ENCODE measurements at regions not wholly inside any gene's neighbourhood (a gene's known extent, or its start where the extent isn't known, plus 50 kb on each side); places are given as distances from the start of the nearest gene placed in this dataset.

GRCh38 chr21:38963006-38963405 lies 157.3 kb downstream of the ETS2 start:
- H3K4me1 ChIP-seq (ENCODE audit: control insufficient read depth, extremely low read depth, insufficient read depth, low read length), result no peaks in the 10 kb centered on the region
- no peaks in the 10 kb centered on the region for H3K27me3 ChIP-seq (ENCODE audit: control insufficient read depth in 2 of 2, insufficient read depth in 2 of 2, low read length in 2 of 2)
- H3K27ac ChIP-seq (ENCODE audit: insufficient read depth, low read depth, low read length), result no peak overlapping the region
- H4K20me1 ChIP-seq (replicated peaks; ENCODE audit: control insufficient read depth, extremely low read depth, insufficient read depth, low read length), result no peaks in the 10 kb centered on the region
- CTCF ChIA-PET, result interaction anchor here (1.9 kb wide), 1 partner anchor 37 kb away, joined by 4 read pairs; no protein-coding TSS in a partner anchor
- no peak overlapping the region for H2AFZ ChIP-seq (ENCODE audit: low read depth, low read length)
- POLR2A ChIA-PET, result no interaction called here
- DNase-seq (ENCODE audit: low read depth, low spot score) (no peak), FAIRE-seq (no peak)
- H3K36me3 ChIP-seq (ENCODE audit: control insufficient read depth in 2 of 2, extremely low read depth in 1 of 2, insufficient read depth in 2 of 2, low read length in 2 of 2), result no peaks in the 10 kb centered on the region
- dilution Hi-C loops (cut with MboI; ENCODE audit: extremely low pct_ligation_motif_present, low sequenced_read_pairs) (no loop called here), intact Hi-C loops (cut with micrococcal nuclease) (no loop called here)
- no peak overlapping the region for H3K9ac ChIP-seq (replicated peaks; ENCODE audit: extremely low read depth, insufficient read depth, low read length)
- no TSS peak for BruUV-seq (replicated peaks)
- no peak overlapping the region for H3K4me2 ChIP-seq (ENCODE audit: insufficient read depth, low read length)
- no peaks in the 10 kb centered on the region for H3K9me1 ChIP-seq (replicated peaks; ENCODE audit: control insufficient read depth, extremely low read depth, insufficient read depth, low read length)
- H3K9me3 ChIP-seq (replicated peaks; ENCODE audit: control insufficient read depth, insufficient read depth, low read length), result no peaks in the 10 kb centered on the region
- no peaks in the 10 kb centered on the region for H3K79me2 ChIP-seq (ENCODE audit: control insufficient read depth, insufficient read depth, low read length)
- TF ChIP-seq FOS (IDR thresholded peaks at IDR 0.05; ENCODE audit: borderline replicate concordance, insufficient read depth, low read length) (no peak), POLR2A (IDR thresholded peaks at IDR 0.05; ENCODE audit: low read depth, low read length) (no peak), MYC (IDR thresholded peaks at IDR 0.05; ENCODE audit: low read depth, low read length) (no peak), CTCF (IDR thresholded peaks at IDR 0.05; ENCODE audit: extremely low read depth in 1 of 2, insufficient read depth in 1 of 2, low read depth in 1 of 2, low read length in 2 of 2) (no peak), JUN (IDR thresholded peaks at IDR 0.05; ENCODE audit: borderline replicate concordance, insufficient read depth, insufficient read length, low read depth) (no peak), POLR2AphosphoS5 (IDR thresholded peaks at IDR 0.05; ENCODE audit: insufficient read depth, low read depth, low read length) (no peak), EZH2 (IDR thresholded peaks at IDR 0.05; ENCODE audit: borderline replicate concordance, low read depth, low read length, severe bottlenecking) (no peak)
- no peak overlapping the region for H3K4me3 ChIP-seq (replicated peaks in 1 of 3; ENCODE audit: insufficient read depth in 1 of 3, low read depth in 1 of 3, low read length in 3 of 3)

GRCh38 chr21:38960251-38960650 lies 154.5 kb downstream of the ETS2 start:
- no TSS peak for BruUV-seq (replicated peaks)
- ChIA-PET POLR2A (no interaction called here), CTCF (no interaction called here)
- TF ChIP-seq CTCF (IDR thresholded peaks at IDR 0.05; ENCODE audit: extremely low read depth in 1 of 2, insufficient read depth in 1 of 2, low read depth in 1 of 2, low read length in 2 of 2) (no peak), EZH2 (IDR thresholded peaks at IDR 0.05; ENCODE audit: borderline replicate concordance, low read depth, low read length, severe bottlenecking) (no peak), JUN (IDR thresholded peaks at IDR 0.05; ENCODE audit: borderline replicate concordance, insufficient read depth, insufficient read length, low read depth) (no peak)
- Histone ChIP-seq H3K36me3 (ENCODE audit: control insufficient read depth in 2 of 2, extremely low read depth in 1 of 2, insufficient read depth in 2 of 2, low read length in 2 of 2) (no peaks in the 10 kb centered on the region), H3K4me2 (ENCODE audit: insufficient read depth, low read length) (no peak overlapping the region), H3K27me3 (ENCODE audit: control insufficient read depth in 2 of 2, insufficient read depth in 2 of 2, low read length in 2 of 2) (peaks cover 0 to 3% of the 10 kb centered on the region in 2 experiments), H3K9me3 (replicated peaks; ENCODE audit: control insufficient read depth, insufficient read depth, low read length) (no peaks in the 10 kb centered on the region), H2AFZ (ENCODE audit: low read depth, low read length) (no peak overlapping the region), H3K9me1 (replicated peaks; ENCODE audit: control insufficient read depth, extremely low read depth, insufficient read depth, low read length) (no peaks in the 10 kb centered on the region), H3K4me3 (replicated peaks in 1 of 3; ENCODE audit: insufficient read depth in 1 of 3, low read depth in 1 of 3, low read length in 3 of 3) (no peak overlapping the region), H3K27ac (ENCODE audit: insufficient read depth, low read depth, low read length) (no peak overlapping the region), H3K79me2 (ENCODE audit: control insufficient read depth, insufficient read depth, low read length) (no peaks in the 10 kb centered on the region), H3K9ac (replicated peaks; ENCODE audit: extremely low read depth, insufficient read depth, low read length) (no peak overlapping the region), H4K20me1 (replicated peaks; ENCODE audit: control insufficient read depth, extremely low read depth, insufficient read depth, low read length) (no peaks in the 10 kb centered on the region), H3K4me1 (ENCODE audit: control insufficient read depth, extremely low read depth, insufficient read depth, low read length) (no peaks in the 10 kb centered on the region)
- intact Hi-C loops (cut with micrococcal nuclease), result no loop called here
- DNase-seq (ENCODE audit: low read depth, low spot score) (no peak), FAIRE-seq (no peak)
- dilution Hi-C loops (cut with MboI; ENCODE audit: extremely low pct_ligation_motif_present, low sequenced_read_pairs), result no loop called here

All from endothelial cell of umbilical vein (primary cell).